SK-N-SH (cell line): ENCODE measurements at regions not wholly inside any gene's neighbourhood (a gene's known extent, or its start where the extent isn't known, plus 50 kb on each side); places are given as distances from the start of the nearest gene placed in this dataset.

Experiments
- CTCF ChIA-PET: fragments of 300-600, 350-600 bp; formaldehyde crosslinking; extraction: SDS; loops from one replicate; lab custom pipeline; 2021; lab: Yijun Ruan, JAX
- POLR2A ChIA-PET: fragments of 350-600 bp; sonication (Branson Sonifier 250); formaldehyde crosslinking; extraction: SDS; loops from one replicate; lab custom pipeline; 2020; ENCODE audit warnings: antibody characterized with exemption, inconsistent platforms; lab: Yijun Ruan, JAX
- DNase-seq: peaks from one replicate; pipeline ENCODE4 v3.0.0; 2012
- H2AFZ ChIP-seq: fragments of 200-600 bp; sonication (generic); 2 replicates; pipeline ENCODE4 v1.8.1; 2016; ENCODE audit warnings: antibody characterized with exemption, mild to moderate bottlenecking, low read depth
- H3F3A ChIP-seq: fragments of 200-600 bp; sonication (generic); replicated peaks from 2 replicates; pipeline ENCODE3; 2016; ENCODE audit warnings: antibody characterized with exemption, mild to moderate bottlenecking; ENCODE audit not compliant: insufficient read depth
- H3K27ac ChIP-seq, 2 experiments: fragments of 200-500 bp in 1 of 2; fragments of 200-600 bp in 1 of 2; sonication (Bioruptor generic) in 1 of 2; sonication (generic), shearing (Covaris generic) in 1 of 2; 2 replicates each; pipeline versions ENCODE4 v1.5.1 to v1.6.1; 2014 to 2016; ENCODE audit warnings: low read depth in 2 of 2, inconsistent platforms in 1 of 2, low read length in 1 of 2, mild to moderate bottlenecking in 1 of 2, mixed read lengths in 1 of 2
- H3K27me3 ChIP-seq: fragments of 200-600 bp; sonication (generic), shearing (Covaris generic); 2 replicates; pipeline ENCODE4 v1.6.1; 2016; ENCODE audit warnings: mixed run types; ENCODE audit not compliant: insufficient read depth
- H3K36me3 ChIP-seq, 2 experiments: fragments of 200-500 bp in 1 of 2; fragments of 200-600 bp in 1 of 2; sonication (Bioruptor generic) in 1 of 2; sonication (generic) in 1 of 2; replicated peaks in 1 of 2; 2 replicates each; pipeline versions ENCODE3 to v1.5.1; 2014 to 2016; ENCODE audit warnings: low read length in 1 of 2, mild to moderate bottlenecking in 1 of 2; ENCODE audit not compliant: insufficient read depth in 2 of 2, control insufficient read depth in 1 of 2
- H3K4me1 ChIP-seq, 2 experiments: fragments of 200-500 bp in 1 of 2; fragments of 200-600 bp in 1 of 2; sonication (Bioruptor generic) in 1 of 2; sonication (generic), shearing (Covaris generic) in 1 of 2; 2 replicates each; pipeline versions ENCODE4 v1.5.1 to v1.6.1; 2014 to 2016; ENCODE audit warnings: low read depth in 1 of 2, low read length in 1 of 2, mixed run types in 1 of 2; ENCODE audit not compliant: insufficient read depth in 2 of 2, control insufficient read depth in 1 of 2
- H3K4me2 ChIP-seq: fragments of 200-600 bp; sonication (generic), shearing (Covaris generic); 2 replicates; pipeline ENCODE4 v1.6.1; 2017; ENCODE audit warnings: mixed run types
- H3K4me3 ChIP-seq, 2 experiments: fragments of 200-500 bp in 1 of 2; fragments of 200-600 bp in 1 of 2; sonication (Bioruptor generic) in 1 of 2; sonication (generic), shearing (Covaris generic) in 1 of 2; 2 replicates each; pipeline versions ENCODE4 v1.5.1 to v1.8.1; 2014 to 2016; ENCODE audit warnings: low read depth in 2 of 2, inconsistent platforms in 1 of 2, low read length in 1 of 2, mild to moderate bottlenecking in 1 of 2, mixed read lengths in 1 of 2, moderate library complexity in 1 of 2
- H3K79me2 ChIP-seq: fragments of 200-600 bp; sonication (generic); 2 replicates; pipeline ENCODE4 v1.8.1; 2017; ENCODE audit warnings: mild to moderate bottlenecking; ENCODE audit not compliant: insufficient read depth
- H3K9ac ChIP-seq: fragments of 200-600 bp; sonication (generic); 2 replicates; pipeline ENCODE4 v1.6.1; 2017; ENCODE audit warnings: mixed run types
- H3K9me2 ChIP-seq: fragments of 200-600 bp; sonication (generic); 2 replicates; pipeline ENCODE4 v1.6.1; 2017; ENCODE audit warnings: mixed run types
- H3K9me3 ChIP-seq: fragments of 200-600 bp; sonication (generic); 2 replicates; pipeline ENCODE4 v1.6.1; 2017; ENCODE audit warnings: mixed run types, mild to moderate bottlenecking, moderate library complexity
- H4K20me1 ChIP-seq: fragments of 200-600 bp; sonication (generic); 2 replicates; pipeline ENCODE4 v1.6.1; 2017; ENCODE audit warnings: mild to moderate bottlenecking, mixed run types; ENCODE audit not compliant: insufficient read depth
- FOXJ3 ChIP-seq: sonication (generic); formaldehyde crosslinking; IDR thresholded peaks from 2 replicates; pipeline ENCODE4 v1.5.1; 2020; ENCODE audit warnings: mild to moderate bottlenecking, missing genetic modification reagents
- MXI1 ChIP-seq: IDR thresholded peaks from 2 replicates; pipeline ENCODE4 v1.6.1; 2012; ENCODE audit warnings: mild to moderate bottlenecking, low read depth, low read length, improper control_type of control experiment
- NFIC ChIP-seq: IDR thresholded peaks from 2 replicates; pipeline ENCODE4 v1.4.0; 2012; ENCODE audit warnings: borderline replicate concordance
- POLR2AphosphoS5 ChIP-seq: IDR thresholded peaks from 2 replicates; pipeline ENCODE4 v1.6.1; 2012; ENCODE audit warnings: low read depth, low read length
- RAD21 ChIP-seq: IDR thresholded peaks from 2 replicates; pipeline ENCODE4 v1.6.1; 2012; ENCODE audit warnings: mild to moderate bottlenecking, low read length
- RXRA ChIP-seq: IDR thresholded peaks from 2 replicates; pipeline ENCODE4 v1.4.0; 2012; ENCODE audit warnings: low read depth, mild to moderate bottlenecking, borderline replicate concordance
- TCF12 ChIP-seq: IDR thresholded peaks from 2 replicates; pipeline ENCODE4 v1.4.0; 2012
- TEAD4 ChIP-seq: IDR thresholded peaks from 2 replicates; pipeline ENCODE4 v1.4.0; 2012; ENCODE audit warnings: mild to moderate bottlenecking, borderline replicate concordance; ENCODE audit not compliant: insufficient read depth
- WGBS: methylation state at CpG from one replicate; pipeline ENCODE4 v1.1.6; 2017; ENCODE audit warnings: low lambda C conversion rate; 5-methylcytosine and 5-hydroxymethylcytosine counted together
- TF ChIP-seq, protein P1 (sequence below): IDR thresholded peaks from 2 replicates; pipeline ENCODE4 v1.6.1; 2012; ENCODE audit warnings: mild to moderate bottlenecking, low read depth, low read length, moderate library complexity
- TF ChIP-seq, protein P2 (sequence below): fragments of 150-350 bp; IDR thresholded peaks from 2 replicates; pipeline ENCODE4 v1.6.1; 2017; ENCODE audit warnings: antibody characterized with exemption, low read length, low read depth, borderline replicate concordance
- TF ChIP-seq, protein P3 (sequence below): IDR thresholded peaks from 2 replicates; pipeline ENCODE4; 2012
- TF ChIP-seq, protein P4 (sequence below): IDR thresholded peaks from 2 replicates; pipeline ENCODE4 v1.4.0; 2012; ENCODE audit warnings: low read depth, borderline replicate concordance

DNA sequence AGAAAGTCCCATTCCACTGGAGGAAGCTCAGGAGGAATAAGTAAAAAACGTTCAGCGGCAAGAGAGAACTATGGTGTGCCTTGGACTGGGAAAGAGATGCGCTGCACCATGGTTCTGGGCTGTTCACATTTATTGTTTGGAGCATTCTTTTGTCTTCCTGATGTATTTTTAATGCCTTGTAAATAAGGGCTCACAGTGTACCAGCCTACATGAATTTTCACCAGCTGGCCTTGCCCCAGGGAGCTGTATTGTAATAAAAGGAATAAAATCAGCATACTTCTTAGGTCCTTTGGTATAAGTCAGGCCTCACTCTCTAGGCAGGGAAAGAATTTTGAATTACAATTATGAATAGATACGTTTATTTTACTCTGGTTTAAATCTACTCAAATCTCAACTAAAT lies 1249.6 kb downstream of the CNTNAP5 start (continued):
- TF ChIP-seq, protein P1, sequence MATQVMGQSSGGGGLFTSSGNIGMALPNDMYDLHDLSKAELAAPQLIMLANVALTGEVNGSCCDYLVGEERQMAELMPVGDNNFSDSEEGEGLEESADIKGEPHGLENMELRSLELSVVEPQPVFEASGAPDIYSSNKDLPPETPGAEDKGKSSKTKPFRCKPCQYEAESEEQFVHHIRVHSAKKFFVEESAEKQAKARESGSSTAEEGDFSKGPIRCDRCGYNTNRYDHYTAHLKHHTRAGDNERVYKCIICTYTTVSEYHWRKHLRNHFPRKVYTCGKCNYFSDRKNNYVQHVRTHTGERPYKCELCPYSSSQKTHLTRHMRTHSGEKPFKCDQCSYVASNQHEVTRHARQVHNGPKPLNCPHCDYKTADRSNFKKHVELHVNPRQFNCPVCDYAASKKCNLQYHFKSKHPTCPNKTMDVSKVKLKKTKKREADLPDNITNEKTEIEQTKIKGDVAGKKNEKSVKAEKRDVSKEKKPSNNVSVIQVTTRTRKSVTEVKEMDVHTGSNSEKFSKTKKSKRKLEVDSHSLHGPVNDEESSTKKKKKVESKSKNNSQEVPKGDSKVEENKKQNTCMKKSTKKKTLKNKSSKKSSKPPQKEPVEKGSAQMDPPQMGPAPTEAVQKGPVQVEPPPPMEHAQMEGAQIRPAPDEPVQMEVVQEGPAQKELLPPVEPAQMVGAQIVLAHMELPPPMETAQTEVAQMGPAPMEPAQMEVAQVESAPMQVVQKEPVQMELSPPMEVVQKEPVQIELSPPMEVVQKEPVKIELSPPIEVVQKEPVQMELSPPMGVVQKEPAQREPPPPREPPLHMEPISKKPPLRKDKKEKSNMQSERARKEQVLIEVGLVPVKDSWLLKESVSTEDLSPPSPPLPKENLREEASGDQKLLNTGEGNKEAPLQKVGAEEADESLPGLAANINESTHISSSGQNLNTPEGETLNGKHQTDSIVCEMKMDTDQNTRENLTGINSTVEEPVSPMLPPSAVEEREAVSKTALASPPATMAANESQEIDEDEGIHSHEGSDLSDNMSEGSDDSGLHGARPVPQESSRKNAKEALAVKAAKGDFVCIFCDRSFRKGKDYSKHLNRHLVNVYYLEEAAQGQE: no peak

DNA sequence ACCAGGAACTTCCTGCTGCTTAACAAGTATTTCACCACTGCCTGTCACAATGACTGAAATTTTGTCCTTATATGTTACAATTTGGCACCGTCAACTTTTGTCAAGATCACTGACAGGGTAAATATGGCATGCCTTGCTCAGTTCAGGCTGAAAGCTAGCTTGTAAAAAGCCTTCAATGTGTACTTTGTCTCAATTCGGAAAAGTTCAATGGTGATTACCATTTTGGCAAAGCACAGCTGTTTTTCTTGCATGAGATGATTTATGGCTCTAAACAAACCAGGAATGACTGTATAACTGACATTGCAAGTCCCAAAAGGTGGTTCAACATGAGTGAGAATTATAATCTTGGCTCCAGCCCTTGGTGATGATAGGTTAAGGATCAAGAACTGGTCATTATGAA lies 1255.2 kb downstream of the CNTNAP5 start:
- no peak overlapping the region for H3K4me3 ChIP-seq
- H3K79me2 ChIP-seq: no peaks in the 10 kb centered on the region
- ChIA-PET CTCF (no interaction called here), POLR2A (no interaction called here)
- H3K4me1 ChIP-seq: no peaks in the 10 kb centered on the region
- H3K9ac ChIP-seq: no peak overlapping the region
- no peaks in the 10 kb centered on the region for H3K36me3 ChIP-seq
- DNase-seq: no peak
- 0% methylated on average over 2 of the region's 2 CpGs for WGBS
- TF ChIP-seq TEAD4 (no peak), POLR2AphosphoS5 (no peak), RAD21 (no peak), NFIC (no peak), TCF12 (no peak), FOXJ3 (no peak), RXRA (no peak), MXI1 (no peak)
- TF ChIP-seq, protein P2, sequence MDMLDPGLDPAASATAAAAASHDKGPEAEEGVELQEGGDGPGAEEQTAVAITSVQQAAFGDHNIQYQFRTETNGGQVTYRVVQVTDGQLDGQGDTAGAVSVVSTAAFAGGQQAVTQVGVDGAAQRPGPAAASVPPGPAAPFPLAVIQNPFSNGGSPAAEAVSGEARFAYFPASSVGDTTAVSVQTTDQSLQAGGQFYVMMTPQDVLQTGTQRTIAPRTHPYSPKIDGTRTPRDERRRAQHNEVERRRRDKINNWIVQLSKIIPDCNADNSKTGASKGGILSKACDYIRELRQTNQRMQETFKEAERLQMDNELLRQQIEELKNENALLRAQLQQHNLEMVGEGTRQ: no peak
- TF ChIP-seq, protein P3, sequence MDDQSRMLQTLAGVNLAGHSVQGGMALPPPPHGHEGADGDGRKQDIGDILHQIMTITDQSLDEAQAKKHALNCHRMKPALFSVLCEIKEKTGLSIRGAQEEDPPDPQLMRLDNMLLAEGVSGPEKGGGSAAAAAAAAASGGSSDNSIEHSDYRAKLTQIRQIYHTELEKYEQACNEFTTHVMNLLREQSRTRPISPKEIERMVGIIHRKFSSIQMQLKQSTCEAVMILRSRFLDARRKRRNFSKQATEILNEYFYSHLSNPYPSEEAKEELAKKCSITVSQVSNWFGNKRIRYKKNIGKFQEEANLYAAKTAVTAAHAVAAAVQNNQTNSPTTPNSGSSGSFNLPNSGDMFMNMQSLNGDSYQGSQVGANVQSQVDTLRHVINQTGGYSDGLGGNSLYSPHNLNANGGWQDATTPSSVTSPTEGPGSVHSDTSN: no peak
- TF ChIP-seq, protein P4, sequence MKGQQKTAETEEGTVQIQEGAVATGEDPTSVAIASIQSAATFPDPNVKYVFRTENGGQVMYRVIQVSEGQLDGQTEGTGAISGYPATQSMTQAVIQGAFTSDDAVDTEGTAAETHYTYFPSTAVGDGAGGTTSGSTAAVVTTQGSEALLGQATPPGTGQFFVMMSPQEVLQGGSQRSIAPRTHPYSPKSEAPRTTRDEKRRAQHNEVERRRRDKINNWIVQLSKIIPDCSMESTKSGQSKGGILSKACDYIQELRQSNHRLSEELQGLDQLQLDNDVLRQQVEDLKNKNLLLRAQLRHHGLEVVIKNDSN: no peak
- H3K4me2 ChIP-seq: no peak overlapping the region
- no peaks in the 10 kb centered on the region for H3K27me3 ChIP-seq
- no peak overlapping the region for H3K27ac ChIP-seq
- no peaks in the 10 kb centered on the region for H3K9me3 ChIP-seq
- H3K9me2 ChIP-seq: no peaks in the 10 kb centered on the region
- no peak overlapping the region for H2AFZ ChIP-seq
- no peaks in the 10 kb centered on the region for H3F3A ChIP-seq
- H4K20me1 ChIP-seq: no peaks in the 10 kb centered on the region
